ENCODE measurements at regions not wholly inside any gene's neighbourhood (a gene's known extent, or its start where the extent isn't known, plus 50 kb on each side); places are given as distances from the start of the nearest gene placed in this dataset.
A peak's percentile ranks its signal among the peaks of the same experiment; 100 is the strongest.

- H3K27me3 ChIP-seq (replicated peaks in 1 of 4; ENCODE audit: control insufficient read depth in 3 of 4, extremely low read depth in 1 of 4, insufficient read depth in 3 of 4, low read length in 3 of 4), result no peaks in the 10 kb centered on the region
- H3K4me1 ChIP-seq (replicated peaks in 1 of 4; ENCODE audit: control insufficient read depth in 3 of 4, insufficient read depth in 4 of 4, low read length in 3 of 4), result peaks cover 0 to 6% (median 4%) of the 10 kb centered on the region in 4 experiments; a peak in 4 of 7 replicates
- no peak overlapping the region for H2BK20ac ChIP-seq (ENCODE audit: low read length)
- H4K5ac ChIP-seq (ENCODE audit: insufficient read length, low read depth, low read length), result no peak overlapping the region
- H3K79me1 ChIP-seq (ENCODE audit: low read depth, low read length), result no peaks in the 10 kb centered on the region
- ChIA-PET POLR2A (ENCODE audit: partially characterized antibody) (interaction anchor here (0.9 kb wide), 1 partner anchor 174 kb away, joined by 4 read pairs; no protein-coding TSS in a partner anchor), CTCF (ENCODE audit: partially characterized antibody) (interaction anchor here (0.6 to 4.7 kb wide), 7 partner anchors 40 to 501 kb away, joined by 3 to 50 read pairs (median 11); partner anchors contain the start of gene IL6)
- no peak overlapping the region for H3K18ac ChIP-seq (ENCODE audit: extremely low read depth, low read length)
- H4K20me1 ChIP-seq (replicated peaks in 1 of 2; ENCODE audit: control insufficient read depth in 1 of 2, insufficient read depth in 2 of 2, low read length in 2 of 2), result no peaks in the 10 kb centered on the region
- H2BK5ac ChIP-seq (ENCODE audit: low read depth, low read length), result no peak overlapping the region
- H3K27ac ChIP-seq (ENCODE audit: low read depth, low read length), result no peak overlapping the region
- no peak overlapping the region for H3K56ac ChIP-seq (replicated peaks; ENCODE audit: insufficient read length, low read depth, low read length)
- no peak overlapping the region for H2BK120ac ChIP-seq (replicated peaks; ENCODE audit: low read depth, low read length)
- no peaks in the 10 kb centered on the region for H3K9me3 ChIP-seq (ENCODE audit: insufficient read depth in 2 of 2, low read depth in 1 of 2, low read length in 1 of 2)
- H2BK12ac ChIP-seq (ENCODE audit: low read depth, low read length), result no peak overlapping the region
- no peak overlapping the region for H3K9ac ChIP-seq (replicated peaks in 1 of 4; ENCODE audit: extremely low read depth in 1 of 4, low read depth in 3 of 4, low read length in 3 of 4)
- FAIRE-seq, result no peak
- no peak overlapping the region for H4K8ac ChIP-seq (ENCODE audit: extremely low read depth, insufficient read depth, low read length)
- 93% methylated on average over 5 of the region's 5 CpGs; no CpG with 5 or more reads in 1 of the 2 experiments for WGBS, 2 experiments (ENCODE audit: extremely low coverage in 1 of 2, insufficient coverage in 1 of 2, insufficient read length in 1 of 2, insufficient replicate concordance in 2 of 2, low coverage in 1 of 2, low lambda C conversion rate in 2 of 2, missing lambda C conversion rate in 1 of 2)
- H2AK5ac ChIP-seq (ENCODE audit: low read depth, low read length), result no peak overlapping the region; the same call in 1 of the 2 replicates
- no peak overlapping the region for H4K91ac ChIP-seq (replicated peaks; ENCODE audit: insufficient read length, low read length)
- no peak overlapping the region for H2AFZ ChIP-seq (ENCODE audit: low read length)
- no peaks in the 10 kb centered on the region for H3K79me2 ChIP-seq (ENCODE audit: control insufficient read depth in 1 of 2, insufficient read depth in 2 of 2, low read length in 2 of 2)
- H3K4ac ChIP-seq (replicated peaks; ENCODE audit: insufficient read length, low read depth, low read length), result no peak overlapping the region
- peaks cover 5% of the 10 kb centered on the region; the same call in 1 of the 2 replicates for H3K23me2 ChIP-seq (ENCODE audit: low read depth, low read length)
- H3K14ac ChIP-seq (ENCODE audit: insufficient read length), result no peak overlapping the region
- H3K4me3 ChIP-seq (ENCODE audit: extremely low read depth in 1 of 4, insufficient read depth in 2 of 4, low read depth in 3 of 4, low read length in 4 of 4), result no peak overlapping the region
- no peak overlapping the region for H3K23ac ChIP-seq (ENCODE audit: insufficient read length)
- H3K4me2 ChIP-seq (ENCODE audit: insufficient read depth in 1 of 2, low read depth in 2 of 2, low read length in 2 of 2), result no peak overlapping the region
- 0 out of 2 replicates have a peak overlapping the region, but pooled peaks have one; percentile 21 for H2BK15ac ChIP-seq (ENCODE audit: low read length)
- no peak for DNase-seq (ENCODE audit: low read depth in 1 of 2, low spot score in 2 of 2)
- no peaks in the 10 kb centered on the region for H3K36me3 ChIP-seq (ENCODE audit: control insufficient read depth in 2 of 4, insufficient read depth in 4 of 4, low read length in 3 of 4)
- TF ChIP-seq EZH2 (IDR thresholded peaks at IDR 0.05; ENCODE audit: low read depth, low read length, severe bottlenecking) (no peak), MAX (IDR thresholded peaks at IDR 0.05) (no peak), KDM4A (IDR thresholded peaks at IDR 0.05; ENCODE audit: low read depth, low read length, severe bottlenecking) (no peak), NANOG (IDR thresholded peaks at IDR 0.05; ENCODE audit: insufficient read depth, low read depth, low read length, poor library complexity, severe bottlenecking) (no peak), CREB1 (IDR thresholded peaks at IDR 0.05) (no peak), NRF1 (IDR thresholded peaks at IDR 0.05; ENCODE audit: low read depth, low read length) (no peak), CBX5 (IDR thresholded peaks at IDR 0.05; ENCODE audit: low read depth, low read length) (no peak), CTCF (IDR thresholded peaks at IDR 0.05; ENCODE audit: control extremely low read depth in 1 of 3, insufficient read depth in 1 of 3, low read depth in 1 of 3, low read length in 3 of 3) (no peak), YY1 (IDR thresholded peaks at IDR 0.05; ENCODE audit: low read depth, low read length) (no peak), JUND (IDR thresholded peaks at IDR 0.05; ENCODE audit: low read length) (no peak), SRF (IDR thresholded peaks at IDR 0.05; ENCODE audit: low read depth, low read length) (no peak), CEBPB (IDR thresholded peaks at IDR 0.05; ENCODE audit: low read depth, low read length) (no peak)
These were observed 54.2 kb upstream of the STEAP1B start for GRCh38 chr7:22554184-22554583.
